ENCODE measurements at regions not wholly inside any gene's neighbourhood (a gene's known extent, or its start where the extent isn't known, plus 50 kb on each side); places are given as distances from the start of the nearest gene placed in this dataset.
A peak's percentile ranks its signal among the peaks of the same experiment; 100 is the strongest.
"Not testable (repeated sequence)": the region's sequence is repeated elsewhere in the genome, so short reads cannot be mapped to it uniquely, and the experiment has no call there.

DNA sequence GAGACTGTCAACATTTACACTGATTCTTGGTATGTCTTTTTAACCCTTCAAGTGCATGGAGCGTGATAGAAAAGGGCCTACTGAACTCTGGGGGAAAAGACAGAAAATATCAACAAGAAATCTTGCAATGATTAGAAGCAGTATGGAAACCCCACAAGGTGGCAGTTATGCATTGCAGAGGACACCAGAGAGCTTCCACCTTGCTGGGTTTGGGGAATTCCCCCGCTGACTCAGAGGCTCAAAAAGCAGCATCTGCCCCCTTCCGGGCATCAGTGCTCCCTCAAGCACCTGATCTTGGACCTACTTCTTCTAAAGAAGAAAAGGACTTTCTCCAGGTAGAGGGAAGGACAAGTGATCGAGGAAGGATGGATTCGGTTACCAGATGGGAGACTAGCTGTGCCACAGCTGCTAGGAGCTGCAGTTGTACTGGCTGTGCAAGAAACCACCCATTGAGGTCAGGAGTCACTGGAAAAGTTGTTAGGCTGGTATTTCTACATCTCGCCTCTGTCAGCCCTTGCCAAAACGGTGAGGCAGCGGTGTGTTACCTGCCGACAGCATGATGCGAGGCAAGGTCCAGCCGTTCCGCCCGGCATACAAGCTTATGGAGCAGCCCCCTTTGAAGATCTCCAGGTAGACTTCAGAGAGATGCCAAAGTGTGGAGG is 102.8 kb upstream of the OSBPL11 start:
- not testable (repeated sequence) for DNase-seq

DNA sequence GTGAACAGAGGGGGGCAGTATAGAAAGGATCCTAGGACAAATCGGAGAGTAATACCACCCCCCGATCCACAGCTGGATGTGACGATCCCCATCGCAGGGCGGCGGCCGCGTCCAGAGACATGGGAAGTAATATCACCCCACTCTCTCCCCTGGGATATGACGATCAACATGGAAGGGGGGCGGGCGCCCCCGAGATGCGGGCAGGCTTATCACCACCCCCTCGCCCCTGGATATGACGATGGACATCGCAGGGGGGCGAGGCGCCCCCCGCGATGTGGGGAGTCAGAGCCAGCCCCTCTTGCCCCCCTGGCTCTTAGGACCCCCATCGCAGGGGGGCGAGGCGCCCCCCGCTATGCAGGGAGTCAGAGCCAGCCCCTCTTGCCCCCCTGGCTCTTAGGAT is 120.4 kb upstream of the OSBPL11 start:
- no peak for DNase-seq

DNA sequence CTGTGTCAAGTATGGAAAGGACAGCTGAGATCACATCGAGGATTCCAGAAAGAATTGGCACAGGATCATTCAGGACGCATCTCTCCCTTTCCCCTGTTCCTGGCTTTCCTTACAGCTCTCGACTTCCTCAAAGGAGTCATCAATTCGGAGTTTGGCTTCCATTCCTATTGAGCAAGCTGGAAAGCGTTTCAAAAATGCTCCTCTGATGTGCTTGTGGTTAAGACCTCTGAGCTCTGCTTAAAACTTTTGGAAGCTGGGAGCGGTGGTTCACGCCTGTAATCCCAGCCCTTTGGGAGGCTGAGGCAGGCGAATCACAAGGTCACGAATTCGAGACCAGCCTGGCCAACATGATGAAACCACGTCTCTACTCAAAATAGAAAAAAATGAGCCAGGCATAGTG is 136.9 kb upstream of the OSBPL11 start:
- not testable (repeated sequence) for DNase-seq

DNA sequence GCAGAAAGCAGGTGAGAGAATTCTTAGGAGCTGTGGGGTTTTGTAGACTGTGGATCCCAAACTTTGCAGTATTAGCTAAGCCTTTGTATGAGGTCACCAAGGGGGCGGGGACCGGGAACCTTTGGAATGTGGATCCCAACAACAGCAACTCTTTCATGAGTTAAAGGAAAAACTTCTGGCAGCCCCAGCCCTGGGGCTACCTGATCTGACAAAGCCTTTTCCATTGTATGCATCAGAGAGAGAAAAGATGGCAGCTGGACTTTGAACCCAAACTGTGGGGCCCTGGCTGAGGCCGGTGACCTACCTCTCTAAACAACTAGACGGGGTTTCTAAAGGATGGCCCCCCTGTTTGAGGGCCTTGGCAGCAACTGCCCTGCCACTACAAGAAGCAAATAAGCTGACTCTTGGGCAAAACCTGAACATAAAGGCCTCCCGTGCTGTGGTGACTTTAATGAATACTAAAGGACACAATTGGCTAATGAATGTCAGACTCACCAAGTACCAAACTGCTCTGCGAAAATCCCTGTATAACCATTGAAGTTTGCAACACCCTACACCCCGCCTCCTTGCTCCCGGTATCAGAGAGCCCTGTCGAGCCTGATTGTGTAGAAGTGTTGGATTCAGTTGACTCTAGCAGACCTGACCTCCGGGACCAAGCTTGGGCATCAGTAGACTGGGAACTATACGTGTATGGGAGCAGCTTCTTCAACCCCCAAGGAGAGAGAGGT is 146.9 kb upstream of the OSBPL11 start:
- not testable (repeated sequence) for DNase-seq

DNA sequence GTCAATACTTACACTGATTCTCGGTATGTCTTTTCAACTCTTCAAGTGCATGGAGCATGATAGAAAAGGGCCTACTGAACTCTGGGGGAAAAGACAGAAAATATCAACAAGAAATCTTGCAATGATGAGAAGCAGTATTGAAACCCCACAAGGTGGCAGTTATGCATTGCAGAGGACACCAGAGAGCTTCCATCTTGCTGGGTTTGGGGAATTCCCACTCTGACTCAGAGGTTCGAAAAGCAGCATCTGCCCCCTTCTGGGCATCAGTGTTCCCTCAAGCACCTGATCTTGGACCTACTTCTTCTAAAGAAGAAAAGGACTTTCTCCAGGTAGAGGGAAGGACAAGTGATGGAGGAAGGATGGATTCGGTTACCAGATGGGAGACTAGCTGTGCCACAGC is 147.5 kb upstream of the OSBPL11 start:
- DNase-seq = peak; percentile 48

DNA sequence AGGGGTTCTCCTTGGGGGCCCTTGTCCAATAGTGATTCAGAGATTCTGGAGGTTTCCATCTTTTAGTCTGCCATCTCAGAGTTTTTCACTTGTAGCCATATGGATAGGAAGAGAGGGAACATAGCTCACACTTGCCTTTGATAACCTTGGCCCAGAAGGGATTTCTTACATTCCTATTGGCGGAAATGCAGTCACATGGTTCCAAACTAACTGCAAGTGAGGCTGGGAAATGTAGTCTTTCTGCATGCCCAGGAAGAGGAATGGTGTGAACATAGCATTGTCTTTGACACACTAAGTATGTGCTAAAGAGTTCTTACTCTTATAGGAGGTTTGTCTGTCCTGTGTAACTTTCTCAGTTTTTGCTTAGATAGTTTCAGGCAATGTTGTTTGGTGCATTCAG is 161.8 kb upstream of the OSBPL11 start:
- DNase-seq = not testable (repeated sequence)

DNA sequence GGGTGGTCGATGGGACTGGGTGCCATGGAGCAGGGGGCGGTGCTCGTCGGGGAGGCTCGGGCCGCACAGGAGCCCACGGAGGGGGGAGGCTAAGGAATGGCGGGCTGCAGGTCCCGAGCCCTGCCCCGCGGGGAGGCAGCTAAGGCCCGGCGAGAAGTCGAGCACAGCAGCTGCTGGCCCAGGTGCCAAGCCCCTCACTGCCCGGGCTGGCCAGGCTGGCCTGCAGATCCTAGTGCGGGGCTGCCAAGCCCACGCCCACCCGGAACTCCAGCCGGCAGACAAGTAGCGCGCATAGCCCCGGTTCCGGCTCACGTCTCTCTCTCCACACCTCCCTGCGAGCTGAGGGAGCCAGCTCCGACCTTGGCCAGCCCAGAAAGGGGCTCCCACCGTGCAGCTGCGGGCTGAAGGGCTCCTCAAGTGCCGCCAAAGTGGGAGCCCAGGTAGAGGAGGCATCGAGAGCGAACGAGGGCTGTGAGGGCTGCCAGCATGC is 163.4 kb upstream of the OSBPL11 start:
- DNase-seq = not testable (repeated sequence)

DNA sequence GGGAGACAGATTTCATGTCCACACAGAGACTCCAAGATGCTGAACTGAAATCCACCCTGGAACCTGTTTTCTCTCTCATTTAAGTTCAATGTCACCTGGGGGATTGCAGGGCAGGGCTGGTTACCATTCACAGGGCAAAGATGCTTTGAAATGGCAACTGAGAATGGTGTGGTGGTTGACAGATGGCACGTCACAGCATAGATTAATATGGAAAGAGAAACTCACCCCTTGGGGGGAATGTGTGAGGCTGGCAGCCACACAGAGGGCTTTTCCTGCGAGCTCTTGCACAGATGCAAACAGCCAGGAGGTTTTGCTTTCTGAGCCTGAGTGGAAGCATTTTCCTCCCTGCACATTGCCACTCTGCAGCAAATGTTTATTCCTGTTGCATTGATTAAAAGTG is 167.3 kb upstream of the OSBPL11 start:
- DNase-seq = not testable (repeated sequence)

DNA sequence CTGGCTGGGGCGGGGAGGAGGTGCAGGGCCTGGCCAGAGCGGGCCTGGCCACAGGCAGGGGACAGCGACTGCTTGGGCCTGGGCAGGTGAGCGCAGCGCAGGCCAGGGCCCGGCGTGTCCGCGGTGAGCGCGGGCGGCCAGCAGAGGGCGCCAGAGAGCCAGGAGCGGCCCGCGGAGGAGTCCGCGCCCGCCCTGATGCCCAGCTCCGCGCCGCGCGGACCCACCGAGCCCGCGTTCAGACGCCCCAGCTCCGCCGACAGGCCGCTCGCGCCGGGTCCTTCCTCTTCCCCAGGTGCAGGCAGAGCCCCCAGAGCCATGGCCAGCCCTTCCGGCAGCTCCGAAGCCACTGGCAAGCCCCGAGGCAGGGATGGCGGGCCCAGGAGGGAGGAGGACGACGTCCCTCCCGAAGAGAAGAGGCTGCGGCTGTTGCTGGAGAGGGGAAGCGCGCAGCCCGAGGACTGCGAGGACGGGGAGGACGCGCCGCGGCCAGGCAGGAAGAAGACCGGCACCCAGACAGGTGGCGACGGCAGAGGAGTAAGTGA is 171.1 kb upstream of the OSBPL11 start:
- DNase-seq = peak; percentile 47

DNA sequence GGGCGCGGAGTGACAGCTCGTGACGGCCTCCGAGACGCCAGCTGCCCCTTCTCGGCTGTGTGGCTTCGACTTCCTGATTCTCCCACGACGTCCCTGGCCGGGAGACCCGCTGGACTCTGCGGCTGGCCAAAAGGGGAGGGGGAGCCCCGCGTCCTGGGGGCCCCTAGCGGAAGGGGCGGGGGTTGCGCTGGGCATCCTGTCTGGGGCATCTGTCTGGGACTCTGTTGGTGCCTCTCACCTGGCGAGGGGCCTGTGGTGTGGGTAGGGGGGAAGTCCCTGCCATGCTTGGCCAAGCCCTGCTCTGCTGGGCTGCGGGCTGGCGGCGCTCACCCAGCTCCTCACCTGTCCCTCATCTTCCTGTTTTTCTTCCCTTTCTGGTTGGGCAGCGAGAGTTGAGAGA is 171.6 kb upstream of the OSBPL11 start:
- not testable (repeated sequence) for DNase-seq

DNA sequence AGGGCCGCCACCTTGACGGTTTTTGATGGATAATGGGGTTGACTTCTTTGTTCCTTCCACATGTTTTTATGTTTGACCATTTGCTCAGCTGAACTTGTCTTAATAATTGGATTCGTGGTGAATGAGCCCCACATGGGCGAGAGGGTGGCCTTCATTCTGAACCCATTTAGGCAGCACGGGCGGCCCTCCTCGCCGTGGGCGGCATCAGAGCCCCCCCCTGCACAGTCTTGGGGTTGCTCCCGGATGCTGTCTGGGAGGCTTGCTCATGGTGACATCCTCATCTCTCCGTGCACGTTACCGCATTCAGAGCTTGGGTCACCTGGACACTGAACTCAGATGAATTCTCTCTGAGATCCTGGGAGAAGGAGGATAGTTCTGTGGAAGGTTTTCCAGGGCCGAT is 172.3 kb upstream of the OSBPL11 start:
- DNase-seq = no peak

DNA sequence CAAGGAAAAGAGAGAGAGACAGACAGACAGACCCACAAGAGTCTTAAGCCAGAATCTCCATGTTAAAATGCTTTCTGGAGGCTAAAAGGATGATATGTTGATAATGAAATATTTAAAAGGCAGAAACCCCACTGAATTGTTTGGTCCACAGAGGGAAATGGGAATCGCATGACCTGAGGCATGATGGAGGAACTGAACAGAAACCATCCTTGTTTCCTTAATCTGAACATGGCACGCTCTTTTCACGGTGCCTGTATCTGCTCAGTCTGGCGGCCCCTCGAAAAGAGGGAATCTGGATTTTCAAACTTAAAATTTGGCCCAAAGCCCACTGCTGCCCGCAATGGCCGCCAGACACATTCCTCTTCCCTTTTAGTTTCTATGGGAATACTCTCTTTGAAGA is 173.5 kb upstream of the OSBPL11 start:
- not testable (repeated sequence) for DNase-seq

DNA sequence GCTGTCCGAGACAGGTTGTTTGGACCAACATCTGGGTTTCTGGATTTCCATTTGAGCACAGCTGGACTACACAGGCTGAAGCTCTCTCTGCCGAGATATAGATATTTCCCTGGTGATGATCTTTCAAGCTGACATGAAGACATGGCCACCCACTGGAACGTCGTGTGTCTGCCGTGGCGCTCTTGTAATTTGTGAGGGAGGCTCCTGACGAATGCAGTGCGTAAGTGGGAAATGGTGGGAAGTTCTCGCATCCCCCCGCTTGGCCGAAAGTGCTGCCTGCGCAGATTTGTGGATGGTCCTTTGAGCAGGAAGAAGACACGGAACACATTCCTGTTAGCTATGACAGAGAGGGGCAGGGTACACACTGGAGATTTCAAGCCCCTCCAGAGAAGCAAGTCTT is 176.2 kb upstream of the OSBPL11 start:
- DNase-seq = not testable (repeated sequence)

DNA sequence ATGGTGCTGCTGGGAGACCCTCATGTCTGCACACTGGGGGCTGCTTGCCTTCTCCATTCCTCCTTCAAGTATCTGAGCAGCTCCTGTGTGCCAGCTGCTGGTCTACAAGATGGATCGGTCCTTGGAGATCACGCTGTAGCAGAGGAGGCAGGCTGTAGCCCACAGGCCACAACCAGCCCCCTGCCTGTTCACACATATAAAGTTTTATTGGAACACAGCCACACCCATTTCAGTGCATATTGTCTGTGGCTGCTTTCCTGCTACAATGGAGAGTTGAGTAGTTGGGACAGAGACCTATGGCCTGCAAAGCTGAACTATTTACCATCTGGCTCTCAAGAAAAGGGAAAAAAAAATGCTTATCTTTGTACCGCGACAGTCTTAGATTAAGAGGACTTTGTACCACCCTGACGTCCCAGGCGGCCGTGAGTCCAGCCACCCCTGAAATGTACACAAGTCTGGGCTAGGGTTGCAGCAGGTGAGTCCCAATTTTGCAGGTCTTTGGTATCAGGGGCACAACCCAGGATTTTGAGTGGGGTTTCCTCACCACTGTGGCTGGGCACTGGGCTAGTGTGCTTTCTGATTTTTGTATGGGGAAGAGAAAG is 179.2 kb upstream of the OSBPL11 start:
- DNase-seq = not testable (repeated sequence)

DNA sequence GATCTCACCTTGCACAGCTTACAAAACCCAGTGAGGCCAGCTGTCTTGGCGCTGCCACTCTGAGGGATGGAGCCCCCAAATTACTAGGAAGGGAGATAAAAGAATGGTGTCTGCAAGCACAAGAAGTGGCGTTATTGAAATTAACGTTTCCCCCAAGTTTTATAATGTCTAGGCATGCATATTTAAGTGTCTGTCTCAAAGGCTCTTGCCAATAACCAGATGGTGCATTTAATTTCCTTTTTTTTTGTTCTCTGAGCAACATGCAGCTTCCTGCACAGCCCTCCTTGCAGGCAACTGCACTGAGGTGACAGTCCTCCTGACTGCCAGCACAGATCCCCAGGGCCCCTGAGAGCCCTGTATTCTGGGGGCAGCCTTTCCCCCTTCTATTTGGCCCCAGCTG is 179.8 kb upstream of the OSBPL11 start:
- DNase-seq = not testable (repeated sequence)

DNA sequence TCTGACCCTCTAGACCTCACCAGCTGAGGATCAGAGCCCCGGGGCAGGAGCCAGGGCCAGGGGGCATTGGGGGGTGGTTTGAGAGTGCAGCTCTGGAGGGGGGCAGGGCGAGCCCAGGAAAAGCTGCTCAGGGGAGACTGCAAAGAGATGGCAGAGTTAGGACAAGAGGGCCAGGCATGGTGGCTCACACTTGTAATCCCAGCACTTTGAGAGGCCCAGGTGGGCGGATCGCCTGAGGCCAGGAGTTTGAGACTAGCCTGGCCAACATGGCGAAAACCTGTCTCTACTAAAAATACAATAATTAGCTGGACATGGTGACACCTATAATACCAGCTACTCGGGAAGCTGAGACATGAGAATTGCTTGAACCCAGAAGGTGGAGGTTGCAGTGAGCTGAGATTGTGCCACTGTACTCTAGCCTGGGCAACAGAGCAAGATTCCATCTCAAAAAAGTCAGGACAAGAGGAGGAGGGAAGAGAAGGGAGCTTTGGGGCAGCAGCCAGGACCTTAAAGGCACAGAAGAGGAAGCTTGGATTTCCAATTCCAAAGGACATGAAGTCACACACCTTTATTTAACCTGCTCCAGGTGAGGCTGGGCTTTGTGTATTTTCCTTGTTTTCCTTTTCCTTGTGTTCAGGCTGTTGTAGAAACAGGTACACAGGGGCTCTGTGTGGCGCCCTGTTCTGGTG is 180.5 kb upstream of the OSBPL11 start:
- DNase-seq = not testable (repeated sequence)

DNA sequence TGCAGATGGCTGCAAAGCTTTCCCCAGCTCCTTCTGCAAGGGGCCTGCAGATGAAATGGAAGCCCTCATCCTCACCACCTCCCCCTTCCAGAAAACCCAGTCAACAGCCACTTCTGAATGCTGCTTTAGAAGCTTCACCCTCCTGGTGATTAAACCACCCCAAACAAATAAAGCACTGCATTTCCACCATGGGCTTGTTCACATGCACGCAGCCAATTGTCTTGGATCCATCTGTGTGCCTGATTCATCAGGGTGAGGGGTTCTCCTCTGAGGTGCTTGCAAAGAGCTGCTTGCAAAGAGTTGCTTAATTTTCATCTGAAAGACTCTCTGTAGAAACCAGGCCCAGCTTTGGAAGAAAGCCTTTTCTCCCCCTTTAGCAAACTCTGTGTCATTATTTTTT is 184.0 kb upstream of the OSBPL11 start:
- not testable (repeated sequence) for DNase-seq

DNA sequence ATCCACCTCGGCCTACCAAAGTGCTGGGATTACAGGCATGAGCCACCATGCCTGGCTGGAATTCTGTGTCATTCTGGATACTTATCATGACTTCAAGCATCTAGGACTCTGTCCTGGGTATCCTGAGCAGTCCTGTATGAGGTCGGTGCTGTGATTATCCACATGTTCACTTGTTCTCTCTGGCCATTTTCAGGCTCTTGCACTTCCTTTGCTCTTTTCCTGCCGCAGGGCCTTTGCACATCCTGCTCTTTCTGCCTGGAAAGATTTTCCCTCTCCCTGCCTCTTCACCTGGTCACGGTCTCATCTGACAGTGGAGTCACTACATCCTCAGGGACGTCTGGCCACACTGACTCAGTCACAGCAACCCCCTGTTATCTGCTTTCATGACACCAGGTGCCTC is 184.6 kb upstream of the OSBPL11 start:
- not testable (repeated sequence) for DNase-seq

DNA sequence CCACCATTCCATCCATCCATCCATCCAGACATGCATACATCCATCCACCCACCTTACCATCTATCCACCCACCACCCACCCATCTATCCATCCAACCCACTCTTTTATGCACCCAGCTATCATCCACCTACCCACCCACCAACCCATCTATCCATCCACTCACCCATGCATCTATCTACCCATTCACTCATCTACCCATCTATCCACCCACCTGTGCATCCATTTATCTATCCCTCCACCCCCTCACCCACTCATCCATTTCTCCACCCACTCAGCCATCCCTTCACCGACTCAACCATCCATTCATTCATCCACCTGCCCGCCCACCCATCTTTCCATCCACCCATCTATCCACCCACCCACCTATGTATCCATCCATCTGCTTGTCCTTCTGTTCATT is 186.4 kb upstream of the OSBPL11 start:
- not testable (repeated sequence) for DNase-seq

DNA sequence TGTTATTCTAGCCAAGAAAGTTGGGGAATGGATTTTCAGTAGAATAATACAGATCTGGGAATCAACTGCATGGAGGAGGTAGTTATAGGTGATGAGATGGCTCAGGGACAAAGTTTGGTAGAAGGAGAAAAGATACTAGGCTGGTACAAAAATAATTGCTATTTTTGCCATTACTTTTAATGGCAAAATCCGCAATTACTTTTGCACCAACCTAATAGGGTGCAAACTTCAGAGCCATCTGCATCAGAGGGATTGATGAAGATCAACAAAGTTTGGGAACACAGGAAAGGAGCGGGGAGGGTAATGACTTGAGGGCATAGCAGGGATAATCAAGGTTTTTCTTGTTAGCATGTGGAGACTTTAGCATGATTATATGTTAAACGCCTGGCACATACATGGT is 178.7 kb upstream of the ROPN1B start:
- DNase-seq = not testable (repeated sequence)

DNA sequence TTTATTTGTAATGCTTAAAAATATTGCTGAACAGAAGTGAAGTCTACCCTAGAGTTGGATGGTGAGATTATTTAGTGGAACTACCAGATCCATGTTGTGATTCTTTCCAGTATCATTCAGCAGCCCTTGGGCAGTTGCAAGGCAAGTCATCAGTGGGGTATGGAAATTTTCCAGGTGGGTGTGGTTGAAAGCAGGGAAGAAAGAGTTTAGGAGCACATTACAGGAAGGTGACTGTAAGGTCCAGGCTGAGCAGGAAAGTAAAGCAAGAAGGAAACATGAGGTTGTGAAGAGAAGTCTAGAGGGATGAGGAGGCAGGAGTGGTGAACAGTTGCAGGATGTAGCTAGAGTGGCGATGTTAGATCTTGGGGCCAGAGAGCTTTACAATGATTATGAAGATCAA is 178.0 kb upstream of the ROPN1B start:
- not testable (repeated sequence) for DNase-seq

DNA sequence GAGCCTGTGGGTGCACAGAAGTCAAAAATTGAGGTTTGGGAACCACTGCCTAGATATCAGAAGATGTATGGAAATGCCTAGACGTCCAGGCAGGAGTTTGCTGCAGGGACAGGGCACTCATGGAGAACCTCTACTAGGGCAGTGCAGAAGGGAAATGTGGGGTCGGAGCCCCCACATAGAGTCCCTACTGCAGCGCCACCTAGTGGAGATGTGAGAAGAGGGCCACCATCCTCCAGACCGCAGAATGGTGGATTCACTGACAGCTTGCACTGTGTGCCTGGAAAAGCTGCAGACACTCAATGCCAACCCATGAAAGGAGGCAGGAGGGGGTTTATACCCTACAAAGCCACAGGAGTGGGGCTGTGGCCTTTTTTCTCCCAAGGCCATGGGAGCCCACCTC is 159.0 kb upstream of the ROPN1B start:
- DNase-seq = not testable (repeated sequence)

DNA sequence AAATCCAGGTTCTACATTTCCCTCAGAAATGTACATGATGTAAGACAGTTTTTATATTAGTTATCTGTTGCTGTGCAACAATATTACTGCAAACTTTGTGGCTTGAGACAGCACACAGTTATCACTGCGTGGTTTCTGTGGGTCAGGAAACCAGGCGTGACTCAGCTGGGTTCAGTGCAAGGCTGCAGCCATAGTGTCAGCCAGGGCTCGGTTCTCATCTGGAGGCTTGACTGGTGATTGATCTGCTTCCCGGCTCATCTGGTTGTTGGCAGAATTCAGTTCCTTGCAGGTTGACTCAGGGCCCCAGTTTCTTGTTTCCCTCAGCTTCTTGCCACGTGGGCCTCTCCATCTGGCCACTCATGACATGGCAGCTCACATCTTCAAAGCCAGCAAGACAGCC is 146.8 kb upstream of the ROPN1B start:
- DNase-seq = not testable (repeated sequence)
